Natural killer cell treated with Interleukin-12 subunit alpha and Interleukin-12 subunit beta and Interleukin-15 and Interleukin-18, amount 100 ng/mL, for 72 hours (primary cell): ENCODE measurements at regions not wholly inside any gene's neighbourhood (a gene's known extent, or its start where the extent isn't known, plus 50 kb on each side); places are given as distances from the start of the nearest gene placed in this dataset.
A peak's percentile ranks its signal among the peaks of the same experiment; 100 is the strongest.
"Not testable (repeated sequence)": the region's sequence is repeated elsewhere in the genome, so short reads cannot be mapped to it uniquely, and the experiment has no call there.

Source experiments
- ATAC-seq, 2 donors: fragments of 150-1000 bp; cut with Tn5 transposase in 1 of 2; sonication (Bioruptor Pico), chemical (Tn5 transposase) in 1 of 2; 2 replicates each; pipeline ENCODE4 v1.10.0; 2021
- DNase-seq: peaks from one replicate; pipeline ENCODE4 v3.0.0; 2022; ENCODE audit warnings: low spot score
- H3K27ac Mint-ChIP-seq, 2 donors: 1 replicate in 1 of 2; 2 replicates in 1 of 2; pipeline ENCODE4 v1.8.0; 2022; ENCODE audit warnings: mixed read lengths in 2 of 2, mild to moderate bottlenecking in 1 of 2, moderate library complexity in 1 of 2
- H3K27me3 Mint-ChIP-seq, 2 donors: 1 replicate in 1 of 2; 2 replicates in 1 of 2; pipeline ENCODE4 v1.8.0; 2022; ENCODE audit warnings: mixed read lengths in 2 of 2
- H3K36me3 Mint-ChIP-seq: one replicate; pipeline ENCODE4 v1.8.0; 2022; ENCODE audit warnings: mixed read lengths
- H3K4me1 Mint-ChIP-seq, 2 donors: 1 replicate in 1 of 2; 2 replicates in 1 of 2; pipeline ENCODE4 v1.8.0; 2022; ENCODE audit warnings: low read depth in 2 of 2, mixed read lengths in 2 of 2, mild to moderate bottlenecking in 1 of 2
- H3K4me3 Mint-ChIP-seq: one replicate; pipeline ENCODE4 v1.8.0; 2022; ENCODE audit warnings: mixed read lengths
- H3K9me3 Mint-ChIP-seq: 2 replicates; pipeline ENCODE4 v1.8.0; 2022; ENCODE audit warnings: mixed read lengths

- Mint-ChIP-seq H3K36me3 (peaks cover 94% of the 10 kb centered on the region), H3K27ac (no peak overlapping the region), H3K4me3 (no peak overlapping the region), H3K27me3 (no peaks in the 10 kb centered on the region), H3K4me1 (no peaks in the 10 kb centered on the region), H3K9me3 (peaks cover 96% of the 10 kb centered on the region)
- no peak for ATAC-seq
- DNase-seq: no peak
Observed at GRCh38 chr2:89818873-89819272, 1127.4 kb downstream of the RPIA start.

- Mint-ChIP-seq H3K4me3 (no peak overlapping the region), H3K36me3 (peaks cover 85% of the 10 kb centered on the region), H3K27me3 (no peaks in the 10 kb centered on the region), H3K4me1 (no peaks in the 10 kb centered on the region), H3K9me3 (peaks cover 95% of the 10 kb centered on the region), H3K27ac (no peak overlapping the region)
- DNase-seq: no peak
- no peak for ATAC-seq
Observed at GRCh38 chr2:89819809-89820208, 1128.3 kb downstream of the RPIA start.

DNA sequence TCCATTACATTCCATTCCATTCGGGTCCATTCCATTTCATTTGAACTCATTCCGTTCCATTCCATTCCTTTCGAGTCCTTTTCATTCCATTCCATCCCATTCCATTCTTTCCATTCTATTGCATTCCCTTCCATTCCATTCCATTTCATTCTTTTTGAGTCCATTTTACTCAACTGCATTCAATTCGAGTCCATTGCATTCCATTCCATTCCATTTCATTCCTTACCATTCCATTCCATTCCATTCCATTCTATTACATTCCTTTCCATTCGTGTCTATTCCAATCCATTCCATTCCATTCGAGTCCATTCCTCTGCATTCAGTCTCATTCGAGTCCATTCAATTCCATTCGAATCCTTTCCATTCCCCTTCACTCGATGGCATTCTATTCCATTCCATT is 1128.8 kb downstream of the RPIA start:
- DNase-seq: no peak
- ATAC-seq: no peak
- Mint-ChIP-seq H3K4me3 (no peak overlapping the region), H3K36me3 (peaks cover 80% of the 10 kb centered on the region), H3K27ac (no peak overlapping the region), H3K4me1 (no peaks in the 10 kb centered on the region), H3K27me3 (no peaks in the 10 kb centered on the region), H3K9me3 (peaks cover 95% of the 10 kb centered on the region)

- DNase-seq (no peak), ATAC-seq (no peak)
- Mint-ChIP-seq H3K9me3 (peaks cover 89% of the 10 kb centered on the region), H3K27ac (no peak overlapping the region), H3K4me3 (no peak overlapping the region), H3K36me3 (peaks cover 68% of the 10 kb centered on the region), H3K27me3 (no peaks in the 10 kb centered on the region), H3K4me1 (no peaks in the 10 kb centered on the region)
Observed at GRCh38 chr2:89821455-89821945, 1130.0 kb downstream of the RPIA start.

- H3K36me3 Mint-ChIP-seq: peaks cover 59% of the 10 kb centered on the region
Observed at GRCh38 chr2:89822342-89822741, 1130.9 kb downstream of the RPIA start.

GRCh38 chr2:89823556-89823955 is 1132.1 kb downstream of the RPIA start:
- ATAC-seq (no peak), DNase-seq (no peak)
- H3K4me3 Mint-ChIP-seq: no peak overlapping the region
- peaks cover 71% of the 10 kb centered on the region for H3K9me3 Mint-ChIP-seq
- peaks cover 47% of the 10 kb centered on the region for H3K36me3 Mint-ChIP-seq
- no peaks in the 10 kb centered on the region for H3K27me3 Mint-ChIP-seq
- no peaks in the 10 kb centered on the region for H3K4me1 Mint-ChIP-seq
- H3K27ac Mint-ChIP-seq: no peak overlapping the region

More at GRCh38 chr2:89822342-89822741, 1130.9 kb downstream of the RPIA start:
- H3K4me3 Mint-ChIP-seq, H3K27ac Mint-ChIP-seq, H3K4me1 Mint-ChIP-seq, H3K27me3 Mint-ChIP-seq, ATAC-seq, DNase-seq: not testable (repeated sequence)
- H3K9me3 Mint-ChIP-seq: peaks cover 83% of the 10 kb centered on the region

GRCh38 chr2:89825034-89825433 is 1133.6 kb downstream of the RPIA start:
- Mint-ChIP-seq H3K36me3 (peaks cover 44% of the 10 kb centered on the region), H3K27me3 (no peaks in the 10 kb centered on the region), H3K4me1 (no peaks in the 10 kb centered on the region), H3K9me3 (peaks cover 68% of the 10 kb centered on the region), H3K4me3 (no peak overlapping the region), H3K27ac (no peak overlapping the region)
- no peak for ATAC-seq
- no peak for DNase-seq

DNA sequence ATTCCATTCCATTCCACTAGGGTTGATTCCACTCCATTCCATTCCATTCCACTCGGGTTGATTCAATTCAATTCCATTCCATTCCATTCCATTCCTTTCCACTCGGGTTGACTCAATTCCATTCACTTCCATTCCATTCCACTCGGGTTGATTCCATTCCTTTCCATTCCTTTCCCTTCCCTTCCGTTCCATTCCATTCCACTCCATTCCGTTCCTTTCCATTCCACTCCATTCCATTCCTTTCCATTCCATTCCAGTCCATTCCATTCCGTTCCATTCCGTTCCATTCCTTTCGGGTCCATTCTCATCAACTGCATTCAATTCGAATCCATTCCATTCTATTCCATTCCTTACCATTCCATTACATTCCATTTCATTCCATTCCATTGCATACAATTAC is 1135.3 kb downstream of the RPIA start:
- DNase-seq, ATAC-seq, H3K4me1 Mint-ChIP-seq, H3K27ac Mint-ChIP-seq, H3K4me3 Mint-ChIP-seq, H3K27me3 Mint-ChIP-seq: not testable (repeated sequence)
- Mint-ChIP-seq H3K36me3 (peaks cover 39% of the 10 kb centered on the region), H3K9me3 (peaks cover 67% of the 10 kb centered on the region)

GRCh38 chr2:89827829-89828228 is 1136.4 kb downstream of the RPIA start:
- not testable (repeated sequence) for H3K27me3 Mint-ChIP-seq, DNase-seq, H3K4me3 Mint-ChIP-seq, H3K4me1 Mint-ChIP-seq, H3K27ac Mint-ChIP-seq
- Mint-ChIP-seq H3K9me3 (peaks cover 65% of the 10 kb centered on the region), H3K36me3 (peaks cover 28% of the 10 kb centered on the region)
- peak in 1 of 2 donors; percentile 37 for ATAC-seq

- not testable (repeated sequence) for H3K4me1 Mint-ChIP-seq, ATAC-seq, H3K27ac Mint-ChIP-seq, H3K27me3 Mint-ChIP-seq, DNase-seq, H3K4me3 Mint-ChIP-seq
- peaks cover 59% of the 10 kb centered on the region for H3K9me3 Mint-ChIP-seq
- H3K36me3 Mint-ChIP-seq: peaks cover 24% of the 10 kb centered on the region
Observed at GRCh38 chr2:89828416-89828815, 1136.9 kb downstream of the RPIA start.

DNA sequence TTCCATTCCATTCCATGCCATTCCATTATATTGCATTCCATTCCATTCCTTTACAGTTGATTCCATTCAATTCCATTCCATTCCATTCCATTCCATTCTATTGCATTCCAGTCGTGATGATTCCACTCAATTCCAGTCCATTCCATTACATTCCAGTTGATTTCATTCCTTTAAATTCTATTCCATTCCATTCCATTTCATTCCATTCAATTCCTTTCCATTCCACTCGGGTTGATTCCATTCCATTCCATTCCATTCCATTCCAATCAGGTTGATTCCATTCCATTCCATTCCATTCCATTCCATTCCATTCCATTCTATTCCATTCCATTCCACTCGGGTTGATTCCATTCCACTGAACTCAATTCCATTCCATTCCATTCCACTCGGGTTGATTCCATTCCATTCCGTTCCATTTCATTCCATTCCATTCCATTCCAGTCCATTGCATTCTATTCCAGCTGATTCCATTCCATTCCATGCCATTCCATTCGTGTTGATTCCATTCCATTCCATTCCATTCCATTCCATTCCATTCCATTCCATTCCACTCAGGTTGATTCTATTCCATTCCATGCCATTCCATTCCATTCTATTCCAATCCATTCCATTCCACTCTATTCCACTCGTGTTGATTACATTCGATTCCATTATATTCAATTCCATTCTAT is 1137.6 kb downstream of the RPIA start:
- DNase-seq, H3K4me1 Mint-ChIP-seq, H3K27ac Mint-ChIP-seq, H3K27me3 Mint-ChIP-seq, H3K4me3 Mint-ChIP-seq: not testable (repeated sequence)
- Mint-ChIP-seq H3K9me3 (peaks cover 53% of the 10 kb centered on the region), H3K36me3 (peaks cover 24% of the 10 kb centered on the region)
- ATAC-seq: peak; percentile 39 to 60

DNA sequence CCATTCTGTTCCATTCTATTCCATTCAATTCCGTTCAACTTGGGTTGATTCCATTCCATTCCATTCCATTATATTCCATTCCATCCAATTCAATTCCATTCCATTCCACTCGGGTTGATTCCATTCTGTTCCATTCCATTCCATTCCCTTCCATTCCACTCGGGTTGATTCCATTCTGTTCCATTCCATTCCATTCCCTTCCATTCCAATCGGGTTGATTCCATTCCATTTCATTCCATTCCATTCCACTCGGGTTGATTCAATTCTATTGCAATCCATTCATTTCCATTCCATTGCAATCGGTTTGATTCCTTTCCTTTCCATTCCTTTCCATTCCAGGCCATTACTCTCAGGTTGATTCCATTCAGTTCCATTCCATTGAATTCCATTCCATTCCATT is 1138.4 kb downstream of the RPIA start:
- Mint-ChIP-seq H3K27ac (no peak overlapping the region), H3K4me3 (no peak overlapping the region), H3K4me1 (no peaks in the 10 kb centered on the region), H3K27me3 (no peaks in the 10 kb centered on the region), H3K9me3 (peaks cover 53% of the 10 kb centered on the region), H3K36me3 (peaks cover 24% of the 10 kb centered on the region)
- no peak for DNase-seq
- ATAC-seq: no peak

DNA sequence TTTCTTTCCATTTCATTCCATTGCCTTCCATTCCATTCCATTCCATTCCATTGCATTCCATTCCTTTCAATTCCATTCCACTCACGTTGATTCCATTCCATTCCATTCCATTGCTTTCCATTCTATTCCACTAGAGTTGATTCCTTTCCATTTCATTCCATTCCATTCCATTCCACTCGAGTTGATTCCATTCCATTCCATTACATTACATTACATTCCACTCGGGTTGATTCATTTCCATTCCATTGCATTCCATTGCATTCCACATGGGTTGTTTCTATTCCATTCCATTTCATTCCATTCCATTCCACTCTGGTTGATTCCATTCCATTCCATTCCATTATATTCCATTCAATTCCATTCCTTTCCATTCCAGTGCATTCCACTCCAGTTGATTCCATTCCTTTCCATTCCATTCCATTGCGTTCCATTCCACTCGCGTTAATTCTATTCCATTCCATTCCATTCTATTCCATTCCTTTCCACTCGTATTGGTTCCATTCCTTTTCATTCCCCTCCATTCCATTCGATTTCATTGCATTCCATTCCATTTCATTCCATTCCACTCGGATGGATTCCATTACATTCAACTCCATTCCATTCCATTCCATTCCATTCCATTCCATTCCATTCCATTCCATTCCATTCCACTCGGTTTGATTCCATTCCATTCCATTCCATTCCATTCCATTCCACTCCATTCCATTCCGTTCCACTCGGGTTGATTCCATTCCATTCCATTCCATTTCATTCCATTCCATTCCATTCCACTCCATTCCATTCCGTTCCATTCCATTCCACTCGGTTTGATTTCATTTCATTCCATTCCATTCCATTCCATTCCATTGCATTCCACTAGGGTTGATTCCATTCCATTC is 1139.1 kb downstream of the RPIA start:
- not testable (repeated sequence) for H3K4me3 Mint-ChIP-seq, H3K4me1 Mint-ChIP-seq, H3K27ac Mint-ChIP-seq, DNase-seq, H3K27me3 Mint-ChIP-seq
- H3K9me3 Mint-ChIP-seq: peaks cover 50% of the 10 kb centered on the region
- peak; percentile 59 to 69 for ATAC-seq
- H3K36me3 Mint-ChIP-seq: peaks cover 24% of the 10 kb centered on the region
